Smooth muscle cell (in vitro differentiated cells): ENCODE measurements at regions not wholly inside any gene's neighbourhood (a gene's known extent, or its start where the extent isn't known, plus 50 kb on each side); places are given as distances from the start of the nearest gene placed in this dataset.

Experiments
- DNase-seq: peaks from one replicate; lab custom pipeline; 2025; ENCODE audit not compliant: unreplicated experiment; lab: John Stamatoyannopoulos, UW
- H2AFZ ChIP-seq: fragments of 200-600 bp; sonication (generic); 2 replicates; pipeline ENCODE4 v1.6.0; 2016; ENCODE audit warnings: antibody characterized with exemption, low read depth, mild to moderate bottlenecking
- H3F3A ChIP-seq: fragments of 200-600 bp; sonication (generic); 2 replicates; pipeline ENCODE4 v1.6.0; 2017; ENCODE audit warnings: antibody characterized with exemption, low read depth
- H3K27ac ChIP-seq: fragments of 200-600 bp; sonication (generic); 2 replicates; pipeline ENCODE4 v1.5.1; 2016; ENCODE audit warnings: low read depth, mild to moderate bottlenecking
- H3K27me3 ChIP-seq: fragments of 200-600 bp; sonication (generic); 2 replicates; pipeline ENCODE4 v1.6.1; 2016; ENCODE audit warnings: low read depth, mild to moderate bottlenecking
- H3K36me3 ChIP-seq: fragments of 200-600 bp; sonication (generic); 2 replicates; pipeline ENCODE4 v1.5.1; 2016; ENCODE audit warnings: low read depth
- H3K4me1 ChIP-seq: fragments of 200-600 bp; sonication (generic); 2 replicates; pipeline ENCODE4 v1.5.1; 2016; ENCODE audit warnings: low read depth
- H3K4me2 ChIP-seq: fragments of 200-600 bp; sonication (generic); 2 replicates; pipeline ENCODE4 v1.6.0; 2016; ENCODE audit warnings: mild to moderate bottlenecking
- H3K4me3 ChIP-seq: fragments of 200-600 bp; sonication (generic); 2 replicates; pipeline ENCODE4 v1.5.1; 2016; ENCODE audit warnings: mild to moderate bottlenecking
- H3K79me2 ChIP-seq: fragments of 200-600 bp; sonication (generic); 2 replicates; pipeline ENCODE4 v1.6.0; 2016; ENCODE audit warnings: low read depth, mild to moderate bottlenecking
- H3K9ac ChIP-seq: fragments of 200-600 bp; sonication (generic); 2 replicates; pipeline ENCODE4 v1.6.0; 2016; ENCODE audit warnings: low read depth
- H3K9me3 ChIP-seq: fragments of 200-600 bp; sonication (generic); replicated peaks from 2 replicates; pipeline ENCODE4 v1.5.1; 2016; ENCODE audit warnings: low read depth
- H4K20me1 ChIP-seq: fragments of 200-600 bp; sonication (generic); 2 replicates; pipeline ENCODE4 v1.6.0; 2016; ENCODE audit warnings: low read depth
- WGBS: methylation state at CpG from one replicate; pipeline ENCODE4 v1.1.7; 2016; ENCODE audit warnings: low lambda C conversion rate; 5-methylcytosine and 5-hydroxymethylcytosine counted together
- TF ChIP-seq, protein P1 (sequence below): fragments of 200-600 bp; sonication (generic); IDR thresholded peaks from 2 replicates; pipeline ENCODE4 v1.5.1; 2017; ENCODE audit warnings: borderline replicate concordance, mild to moderate bottlenecking, antibody characterized with exemption; ENCODE audit not compliant: insufficient read depth, poor library complexity, severe bottlenecking

DNA sequence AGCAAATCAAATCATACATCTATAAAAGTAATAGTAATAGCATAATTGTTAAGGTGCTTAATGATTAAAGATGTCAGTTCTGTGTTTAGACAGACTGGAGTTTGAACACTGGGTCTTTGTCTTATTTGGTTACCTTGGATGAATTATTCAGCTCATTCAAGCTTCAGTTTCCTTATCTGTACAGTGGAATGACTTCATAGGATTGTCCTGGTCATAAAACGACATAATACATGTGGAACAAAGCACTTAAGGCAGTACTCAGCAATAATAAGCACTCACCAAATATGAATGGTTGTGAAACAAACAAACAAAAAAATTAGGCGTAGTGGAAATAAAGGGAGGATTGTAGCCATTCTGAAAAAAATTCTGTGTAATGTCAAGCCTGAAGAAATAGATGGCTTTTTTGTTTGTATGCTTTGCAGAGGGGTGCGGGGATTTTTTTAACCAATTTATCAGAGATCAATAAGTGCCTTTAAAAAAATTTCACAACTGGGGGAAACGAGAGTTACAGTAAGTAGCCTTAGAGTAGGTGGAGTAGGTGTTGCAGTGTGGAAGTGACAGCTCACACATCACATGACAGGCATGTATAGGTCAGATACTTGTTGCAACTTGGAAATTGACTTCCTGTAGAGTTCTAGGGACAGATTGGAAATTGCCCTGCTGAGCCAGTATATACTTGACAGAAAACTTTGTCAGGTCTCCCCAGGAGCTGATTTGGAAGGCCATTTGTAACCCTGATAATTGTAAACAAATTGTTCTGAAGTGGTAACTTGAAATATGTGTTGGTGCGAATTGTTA is 157.7 kb downstream of the SLC15A5 start:
- TF ChIP-seq, protein P1, sequence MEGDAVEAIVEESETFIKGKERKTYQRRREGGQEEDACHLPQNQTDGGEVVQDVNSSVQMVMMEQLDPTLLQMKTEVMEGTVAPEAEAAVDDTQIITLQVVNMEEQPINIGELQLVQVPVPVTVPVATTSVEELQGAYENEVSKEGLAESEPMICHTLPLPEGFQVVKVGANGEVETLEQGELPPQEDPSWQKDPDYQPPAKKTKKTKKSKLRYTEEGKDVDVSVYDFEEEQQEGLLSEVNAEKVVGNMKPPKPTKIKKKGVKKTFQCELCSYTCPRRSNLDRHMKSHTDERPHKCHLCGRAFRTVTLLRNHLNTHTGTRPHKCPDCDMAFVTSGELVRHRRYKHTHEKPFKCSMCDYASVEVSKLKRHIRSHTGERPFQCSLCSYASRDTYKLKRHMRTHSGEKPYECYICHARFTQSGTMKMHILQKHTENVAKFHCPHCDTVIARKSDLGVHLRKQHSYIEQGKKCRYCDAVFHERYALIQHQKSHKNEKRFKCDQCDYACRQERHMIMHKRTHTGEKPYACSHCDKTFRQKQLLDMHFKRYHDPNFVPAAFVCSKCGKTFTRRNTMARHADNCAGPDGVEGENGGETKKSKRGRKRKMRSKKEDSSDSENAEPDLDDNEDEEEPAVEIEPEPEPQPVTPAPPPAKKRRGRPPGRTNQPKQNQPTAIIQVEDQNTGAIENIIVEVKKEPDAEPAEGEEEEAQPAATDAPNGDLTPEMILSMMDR, result no peak
- Histone ChIP-seq H3F3A (no peaks in the 10 kb centered on the region), H3K36me3 (no peaks in the 10 kb centered on the region), H3K27ac (no peak overlapping the region), H3K4me3 (no peak overlapping the region), H3K9ac (no peak overlapping the region), H3K27me3 (no peaks in the 10 kb centered on the region), H3K4me1 (peaks cover 4% of the 10 kb centered on the region), H4K20me1 (no peaks in the 10 kb centered on the region), H3K79me2 (no peaks in the 10 kb centered on the region), H2AFZ (no peak overlapping the region), H3K4me2 (no peak overlapping the region), H3K9me3 (no peaks in the 10 kb centered on the region)
- WGBS, result 78% methylated on average over 5 of the region's 5 CpGs
- no peak for DNase-seq

DNA sequence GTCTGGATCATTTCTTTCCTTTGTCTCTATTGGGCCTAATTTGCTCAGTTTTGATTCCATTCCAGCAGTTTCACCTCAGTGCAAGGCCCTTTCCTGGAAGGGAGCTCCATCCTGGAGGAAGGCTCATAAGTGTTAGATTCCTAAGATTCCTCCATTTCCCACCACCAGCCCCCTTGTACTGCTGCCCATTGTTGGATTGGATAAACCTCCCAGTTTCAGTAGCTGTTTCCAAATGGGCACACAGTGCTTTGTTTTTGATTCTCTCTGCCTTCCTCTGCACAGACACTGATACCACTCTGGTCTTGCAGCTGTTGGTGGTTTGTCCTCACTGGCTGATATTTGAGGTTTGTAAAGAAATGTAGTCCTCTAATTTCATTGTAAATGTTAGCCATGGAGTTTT is 158.9 kb downstream of the SLC15A5 start:
- peak overlapping the region; percentile 23 for H2AFZ ChIP-seq

DNA sequence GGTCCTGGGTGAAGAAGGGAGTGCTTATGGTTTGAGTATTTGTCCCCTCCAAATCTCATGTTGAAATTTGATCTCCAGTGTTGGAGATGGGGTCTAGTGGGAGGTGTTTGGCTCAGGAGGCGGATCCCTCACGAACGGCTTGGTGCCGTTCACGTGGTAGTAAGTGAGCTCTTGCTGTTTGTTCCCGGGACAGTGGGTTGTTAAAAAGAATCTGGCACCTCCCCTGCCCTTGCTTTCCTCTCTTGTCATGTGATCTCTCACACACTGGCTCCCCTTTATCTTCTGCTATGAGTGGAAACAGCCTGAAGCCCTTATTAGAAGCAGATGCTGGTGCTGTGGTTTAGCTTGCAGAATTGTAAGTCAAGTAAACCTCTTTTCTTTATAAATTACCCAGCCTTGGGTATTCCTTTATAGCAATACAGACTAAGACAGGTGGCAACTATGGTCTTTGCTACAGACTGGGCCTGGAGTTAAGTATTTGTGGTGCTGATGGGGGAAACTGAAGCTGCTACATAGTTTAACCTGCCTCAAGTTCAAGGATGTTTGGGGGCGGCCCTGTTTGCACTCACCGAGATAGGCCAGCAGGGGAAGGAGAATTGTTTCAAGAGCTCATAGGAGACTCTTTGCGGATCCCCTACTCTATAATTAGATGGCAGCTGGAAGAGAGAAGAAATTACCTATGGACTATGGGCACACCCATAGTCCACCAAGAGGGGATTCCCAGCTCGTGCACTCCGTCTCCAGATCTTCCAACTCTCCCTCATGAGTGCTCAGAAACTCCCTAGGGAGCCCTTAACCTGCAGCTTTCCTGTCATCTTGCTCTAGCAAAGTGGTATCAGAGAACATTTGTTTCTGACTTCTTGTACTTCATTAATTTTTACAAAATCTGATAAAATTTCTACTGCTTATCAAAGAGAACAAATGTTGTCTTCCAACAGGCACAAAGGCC is 164.6 kb downstream of the SLC15A5 start:
- WGBS, result 28% methylated on average over 11 of the region's 11 CpGs
- H3K4me2 ChIP-seq, result no peak overlapping the region
- H2AFZ ChIP-seq, result peak overlapping the region; percentile 43
- H3K4me1 ChIP-seq, result peaks cover 16% of the 10 kb centered on the region
- TF ChIP-seq, protein P1, result no peak
- no peaks in the 10 kb centered on the region for H3F3A ChIP-seq
- no peaks in the 10 kb centered on the region for H3K79me2 ChIP-seq
- no peak overlapping the region for H3K27ac ChIP-seq
- H3K9ac ChIP-seq, result no peak overlapping the region
- no peaks in the 10 kb centered on the region for H3K27me3 ChIP-seq
- no peak overlapping the region for H3K4me3 ChIP-seq
- no peak for DNase-seq
- H3K9me3 ChIP-seq, result no peaks in the 10 kb centered on the region
- no peaks in the 10 kb centered on the region for H4K20me1 ChIP-seq
- no peaks in the 10 kb centered on the region for H3K36me3 ChIP-seq

More for the DNA sequence above, 158.9 kb downstream of the SLC15A5 start:
- peaks cover 5% of the 10 kb centered on the region for H3K4me1 ChIP-seq
- no peaks in the 10 kb centered on the region for H3F3A ChIP-seq
- TF ChIP-seq, protein P1, result no peak
- H3K4me3 ChIP-seq, result no peak overlapping the region
- H3K4me2 ChIP-seq, result no peak overlapping the region
- no peaks in the 10 kb centered on the region for H3K9me3 ChIP-seq
- no peak overlapping the region for H3K27ac ChIP-seq
- H3K79me2 ChIP-seq, result no peaks in the 10 kb centered on the region
- no peaks in the 10 kb centered on the region for H4K20me1 ChIP-seq
- no peaks in the 10 kb centered on the region for H3K36me3 ChIP-seq
- no peaks in the 10 kb centered on the region for H3K27me3 ChIP-seq
- no peak overlapping the region for H3K9ac ChIP-seq
- DNase-seq, result no peak
